Dendritic cell treated with granulocyte-macrophage colony-stimulating factor and Interleukin-4, amounts not matched to agents 40 ng/mL and 50 ng/mL, for 4 days (primary cell): ENCODE measurements at regions not wholly inside any gene's neighbourhood (a gene's known extent, or its start where the extent isn't known, plus 50 kb on each side); places are given as distances from the start of the nearest gene placed in this dataset.

Experiments
- H3K27ac Mint-ChIP-seq: one replicate; pipeline ENCODE4 v1.8.0; 2022; ENCODE audit warnings: mild to moderate bottlenecking, mixed read lengths
- H3K27me3 Mint-ChIP-seq: one replicate; pipeline ENCODE4 v1.8.0; 2022; ENCODE audit warnings: mild to moderate bottlenecking, mixed read lengths
- H3K36me3 Mint-ChIP-seq: one replicate; pipeline ENCODE4 v1.8.0; 2022; ENCODE audit warnings: low read depth, mixed read lengths
- H3K4me1 Mint-ChIP-seq: one replicate; pipeline ENCODE4 v1.8.0; 2022; ENCODE audit warnings: low read depth, mixed read lengths
- H3K4me3 Mint-ChIP-seq: one replicate; pipeline ENCODE4 v1.8.0; 2022; ENCODE audit warnings: mild to moderate bottlenecking, moderate library complexity, mixed read lengths
- H3K9me3 Mint-ChIP-seq: one replicate; pipeline ENCODE4 v1.8.0; 2022; ENCODE audit warnings: mixed read lengths
- intact Hi-C: fragments of 100-400 bp; cut with micrococcal nuclease; formaldehyde crosslinking; loops from one replicate; pipeline ENCODE4 v1.15.0; 2022

GRCh38 chr14:58881433-58881832 lies 243.7 kb downstream of the DACT1 start:
- H3K36me3 Mint-ChIP-seq: no peaks in the 10 kb centered on the region
- H3K9me3 Mint-ChIP-seq: no peaks in the 10 kb centered on the region
- intact Hi-C loops: no loop called here
- no peak overlapping the region for H3K4me3 Mint-ChIP-seq
- no peaks in the 10 kb centered on the region for H3K27me3 Mint-ChIP-seq
- H3K27ac Mint-ChIP-seq: no peak overlapping the region
- no peaks in the 10 kb centered on the region for H3K4me1 Mint-ChIP-seq

GRCh38 chr14:58882577-58883018 lies 244.8 kb downstream of the DACT1 start:
- intact Hi-C loops: no loop called here
- Mint-ChIP-seq H3K9me3 (no peaks in the 10 kb centered on the region), H3K36me3 (no peaks in the 10 kb centered on the region), H3K4me1 (no peaks in the 10 kb centered on the region), H3K27ac (no peak overlapping the region), H3K4me3 (no peak overlapping the region), H3K27me3 (no peaks in the 10 kb centered on the region)

GRCh38 chr14:58884442-58884841 lies 246.7 kb downstream of the DACT1 start:
- Mint-ChIP-seq H3K9me3 (no peaks in the 10 kb centered on the region), H3K27ac (no peak overlapping the region), H3K36me3 (no peaks in the 10 kb centered on the region), H3K4me3 (no peak overlapping the region), H3K27me3 (no peaks in the 10 kb centered on the region), H3K4me1 (no peaks in the 10 kb centered on the region)
- intact Hi-C loops: no loop called here

GRCh38 chr14:58887931-58888330 lies 250.2 kb downstream of the DACT1 start:
- no peaks in the 10 kb centered on the region for H3K4me1 Mint-ChIP-seq
- H3K36me3 Mint-ChIP-seq: no peaks in the 10 kb centered on the region
- no peak overlapping the region for H3K27ac Mint-ChIP-seq
- no peak overlapping the region for H3K4me3 Mint-ChIP-seq
- H3K9me3 Mint-ChIP-seq: no peaks in the 10 kb centered on the region
- intact Hi-C loops: no loop called here
- no peaks in the 10 kb centered on the region for H3K27me3 Mint-ChIP-seq

- Mint-ChIP-seq H3K9me3 (peaks cover 10% of the 10 kb centered on the region), H3K36me3 (no peaks in the 10 kb centered on the region), H3K4me1 (no peaks in the 10 kb centered on the region), H3K27me3 (no peaks in the 10 kb centered on the region), H3K27ac (no peak overlapping the region), H3K4me3 (no peak overlapping the region)
- intact Hi-C loops: no loop called here
These were observed 261.0 kb downstream of the DACT1 start for GRCh38 chr14:58898655-58899316.

- Mint-ChIP-seq H3K4me3 (no peak overlapping the region), H3K27ac (no peak overlapping the region), H3K36me3 (no peaks in the 10 kb centered on the region), H3K27me3 (no peaks in the 10 kb centered on the region), H3K9me3 (peaks cover 14% of the 10 kb centered on the region), H3K4me1 (no peaks in the 10 kb centered on the region)
- intact Hi-C loops: no loop called here
These were observed 261.6 kb downstream of the DACT1 start for GRCh38 chr14:58899317-58899713.

GRCh38 chr14:58901826-58902225 lies 264.1 kb downstream of the DACT1 start:
- no peak overlapping the region for H3K27ac Mint-ChIP-seq
- H3K36me3 Mint-ChIP-seq: no peaks in the 10 kb centered on the region
- intact Hi-C loops: no loop called here
- no peaks in the 10 kb centered on the region for H3K4me1 Mint-ChIP-seq
- peaks cover 14% of the 10 kb centered on the region for H3K9me3 Mint-ChIP-seq
- no peaks in the 10 kb centered on the region for H3K27me3 Mint-ChIP-seq
- no peak overlapping the region for H3K4me3 Mint-ChIP-seq

- H3K4me3 Mint-ChIP-seq: no peak overlapping the region
- no peaks in the 10 kb centered on the region for H3K36me3 Mint-ChIP-seq
- H3K4me1 Mint-ChIP-seq: no peaks in the 10 kb centered on the region
- no peaks in the 10 kb centered on the region for H3K27me3 Mint-ChIP-seq
- peaks cover 14% of the 10 kb centered on the region for H3K9me3 Mint-ChIP-seq
- no peak overlapping the region for H3K27ac Mint-ChIP-seq
- intact Hi-C loops: no loop called here
These were observed 267.0 kb downstream of the DACT1 start for GRCh38 chr14:58904776-58905175.

GRCh38 chr14:58907803-58908202 lies 270.0 kb downstream of the DACT1 start:
- intact Hi-C loops: no loop called here
- H3K4me3 Mint-ChIP-seq: no peak overlapping the region
- H3K9me3 Mint-ChIP-seq: peaks cover 14% of the 10 kb centered on the region
- no peaks in the 10 kb centered on the region for H3K4me1 Mint-ChIP-seq
- H3K36me3 Mint-ChIP-seq: no peaks in the 10 kb centered on the region
- H3K27ac Mint-ChIP-seq: no peak overlapping the region
- H3K27me3 Mint-ChIP-seq: no peaks in the 10 kb centered on the region

GRCh38 chr14:58912287-58912686 lies 274.5 kb downstream of the DACT1 start:
- intact Hi-C loops: no loop called here
- Mint-ChIP-seq H3K27me3 (no peaks in the 10 kb centered on the region), H3K27ac (no peak overlapping the region), H3K9me3 (no peaks in the 10 kb centered on the region), H3K36me3 (no peaks in the 10 kb centered on the region), H3K4me1 (no peaks in the 10 kb centered on the region), H3K4me3 (no peak overlapping the region)

GRCh38 chr14:58912799-58913432 lies 275.2 kb downstream of the DACT1 start:
- intact Hi-C loops: no loop called here
- H3K4me1 Mint-ChIP-seq: no peaks in the 10 kb centered on the region

GRCh38 chr14:58914279-58914855 lies 274.1 kb upstream of the DAAM1 start:
- Mint-ChIP-seq H3K4me3 (no peak overlapping the region), H3K9me3 (no peaks in the 10 kb centered on the region), H3K36me3 (no peaks in the 10 kb centered on the region), H3K27me3 (no peaks in the 10 kb centered on the region), H3K27ac (no peak overlapping the region), H3K4me1 (no peaks in the 10 kb centered on the region)
- intact Hi-C loops: no loop called here

More at GRCh38 chr14:58912799-58913432, 275.2 kb downstream of the DACT1 start:
- Mint-ChIP-seq H3K27me3 (no peaks in the 10 kb centered on the region), H3K9me3 (no peaks in the 10 kb centered on the region), H3K4me3 (no peak overlapping the region), H3K36me3 (no peaks in the 10 kb centered on the region), H3K27ac (no peak overlapping the region)

GRCh38 chr14:58915646-58916045 lies 272.8 kb upstream of the DAAM1 start:
- no peaks in the 10 kb centered on the region for H3K27me3 Mint-ChIP-seq

GRCh38 chr14:58918066-58918738 lies 270.3 kb upstream of the DAAM1 start:
- no peak overlapping the region for H3K4me3 Mint-ChIP-seq
- H3K27me3 Mint-ChIP-seq: no peaks in the 10 kb centered on the region
- intact Hi-C loops: no loop called here
- H3K9me3 Mint-ChIP-seq: no peaks in the 10 kb centered on the region
- no peak overlapping the region for H3K27ac Mint-ChIP-seq
- H3K4me1 Mint-ChIP-seq: no peaks in the 10 kb centered on the region
- H3K36me3 Mint-ChIP-seq: no peaks in the 10 kb centered on the region

More at GRCh38 chr14:58915646-58916045, 272.8 kb upstream of the DAAM1 start:
- Mint-ChIP-seq H3K36me3 (no peaks in the 10 kb centered on the region), H3K9me3 (no peaks in the 10 kb centered on the region), H3K27ac (no peak overlapping the region), H3K4me1 (no peaks in the 10 kb centered on the region), H3K4me3 (no peak overlapping the region)
- intact Hi-C loops: no loop called here
